ENCODE measurements at regions not wholly inside any gene's neighbourhood (a gene's known extent, or its start where the extent isn't known, plus 50 kb on each side); places are given as distances from the start of the nearest gene placed in this dataset.

DNA sequence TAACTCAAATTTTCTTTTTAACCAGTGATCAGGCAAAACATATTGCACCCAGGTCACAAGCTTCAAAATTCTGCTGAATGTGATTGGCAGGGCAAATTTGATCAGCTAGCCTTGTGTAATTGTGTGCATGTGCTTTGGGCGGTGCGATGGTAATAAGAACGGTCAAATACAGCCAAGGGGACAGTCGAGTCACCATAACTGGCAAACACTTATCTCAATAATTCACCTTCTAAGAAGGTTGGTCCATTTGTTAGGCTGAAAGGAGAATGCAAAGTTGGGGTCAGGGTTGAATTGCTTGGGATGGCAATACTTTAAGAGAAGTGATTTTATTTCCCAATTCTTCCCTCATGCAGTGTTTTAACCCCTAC is 302.4 kb upstream of the PDZRN3 start:
- TF ChIP-seq, protein P1, sequence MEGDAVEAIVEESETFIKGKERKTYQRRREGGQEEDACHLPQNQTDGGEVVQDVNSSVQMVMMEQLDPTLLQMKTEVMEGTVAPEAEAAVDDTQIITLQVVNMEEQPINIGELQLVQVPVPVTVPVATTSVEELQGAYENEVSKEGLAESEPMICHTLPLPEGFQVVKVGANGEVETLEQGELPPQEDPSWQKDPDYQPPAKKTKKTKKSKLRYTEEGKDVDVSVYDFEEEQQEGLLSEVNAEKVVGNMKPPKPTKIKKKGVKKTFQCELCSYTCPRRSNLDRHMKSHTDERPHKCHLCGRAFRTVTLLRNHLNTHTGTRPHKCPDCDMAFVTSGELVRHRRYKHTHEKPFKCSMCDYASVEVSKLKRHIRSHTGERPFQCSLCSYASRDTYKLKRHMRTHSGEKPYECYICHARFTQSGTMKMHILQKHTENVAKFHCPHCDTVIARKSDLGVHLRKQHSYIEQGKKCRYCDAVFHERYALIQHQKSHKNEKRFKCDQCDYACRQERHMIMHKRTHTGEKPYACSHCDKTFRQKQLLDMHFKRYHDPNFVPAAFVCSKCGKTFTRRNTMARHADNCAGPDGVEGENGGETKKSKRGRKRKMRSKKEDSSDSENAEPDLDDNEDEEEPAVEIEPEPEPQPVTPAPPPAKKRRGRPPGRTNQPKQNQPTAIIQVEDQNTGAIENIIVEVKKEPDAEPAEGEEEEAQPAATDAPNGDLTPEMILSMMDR (IDR thresholded peaks at IDR 0.05): no peak
- no peak for TF ChIP-seq POLR2A (IDR thresholded peaks at IDR 0.05)

Measured in vagina (tissue), 2 donors.